ENCODE measurements at regions not wholly inside any gene's neighbourhood (a gene's known extent, or its start where the extent isn't known, plus 50 kb on each side); places are given as distances from the start of the nearest gene placed in this dataset.

DNA sequence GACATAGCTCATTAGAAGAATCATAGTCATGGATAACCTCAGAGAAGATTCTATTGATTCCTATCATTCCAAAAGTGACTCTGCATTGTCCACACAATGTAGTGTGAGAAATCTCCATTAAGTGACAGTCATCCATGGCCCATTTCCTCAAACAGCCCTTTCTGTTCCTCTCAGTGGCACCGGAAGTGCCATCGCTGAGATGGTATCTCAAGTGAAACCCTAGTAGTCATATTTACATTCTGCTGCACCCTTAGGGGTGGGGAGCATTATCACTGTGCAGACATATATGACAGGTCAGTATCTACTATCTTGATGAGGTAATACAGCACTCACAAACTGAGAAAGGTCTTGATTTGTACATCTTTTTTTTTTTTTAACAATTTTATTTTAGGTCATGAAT, 55.4 kb upstream of the MIER3 start:
- Histone ChIP-seq H4K20me1 (ENCODE audit: insufficient read depth) (no peaks in the 10 kb centered on the region), H3K27ac (ENCODE audit: low read length) (no peak overlapping the region), H3K4me2 (ENCODE audit: low read length) (no peak overlapping the region), H3K79me2 (replicated peaks; ENCODE audit: insufficient read depth, low read length) (no peaks in the 10 kb centered on the region), H3K9ac (ENCODE audit: low read length) (no peak overlapping the region), H3K27me3 (ENCODE audit: insufficient read depth, low read depth, low read length) (no peaks in the 10 kb centered on the region), H3K9me3 (ENCODE audit: low read length) (no peaks in the 10 kb centered on the region), H3K4me3 (ENCODE audit: low read length) (no peak overlapping the region), H2AFZ (ENCODE audit: low read depth, low read length) (no peak overlapping the region), H3K9me2 (ENCODE audit: insufficient read depth, low read length) (no peaks in the 10 kb centered on the region), H3K36me3 (ENCODE audit: insufficient read depth, low read length) (no peaks in the 10 kb centered on the region), H3F3A (ENCODE audit: insufficient read depth, low read length, poor library complexity, severe bottlenecking) (no peaks in the 10 kb centered on the region)
- TF ChIP-seq SMC3 (conservative IDR thresholded peaks at IDR 0.05; ENCODE audit: poor library complexity) (no peak), MXI1 (conservative IDR thresholded peaks at IDR 0.05; ENCODE audit: poor library complexity, severe bottlenecking) (no peak), EP300 (conservative IDR thresholded peaks at IDR 0.05; ENCODE audit: poor library complexity, severe bottlenecking) (no peak), EZH2 (IDR thresholded peaks at IDR 0.05; ENCODE audit: borderline replicate concordance, insufficient read depth, low read length, poor library complexity, severe bottlenecking) (no peak), POLR2AphosphoS5 (IDR thresholded peaks at IDR 0.05) (no peak), RAD21 (conservative IDR thresholded peaks at IDR 0.05) (no peak), TAF1 (IDR thresholded peaks at IDR 0.05; ENCODE audit: low read depth) (no peak)
- TF ChIP-seq, protein P1, sequence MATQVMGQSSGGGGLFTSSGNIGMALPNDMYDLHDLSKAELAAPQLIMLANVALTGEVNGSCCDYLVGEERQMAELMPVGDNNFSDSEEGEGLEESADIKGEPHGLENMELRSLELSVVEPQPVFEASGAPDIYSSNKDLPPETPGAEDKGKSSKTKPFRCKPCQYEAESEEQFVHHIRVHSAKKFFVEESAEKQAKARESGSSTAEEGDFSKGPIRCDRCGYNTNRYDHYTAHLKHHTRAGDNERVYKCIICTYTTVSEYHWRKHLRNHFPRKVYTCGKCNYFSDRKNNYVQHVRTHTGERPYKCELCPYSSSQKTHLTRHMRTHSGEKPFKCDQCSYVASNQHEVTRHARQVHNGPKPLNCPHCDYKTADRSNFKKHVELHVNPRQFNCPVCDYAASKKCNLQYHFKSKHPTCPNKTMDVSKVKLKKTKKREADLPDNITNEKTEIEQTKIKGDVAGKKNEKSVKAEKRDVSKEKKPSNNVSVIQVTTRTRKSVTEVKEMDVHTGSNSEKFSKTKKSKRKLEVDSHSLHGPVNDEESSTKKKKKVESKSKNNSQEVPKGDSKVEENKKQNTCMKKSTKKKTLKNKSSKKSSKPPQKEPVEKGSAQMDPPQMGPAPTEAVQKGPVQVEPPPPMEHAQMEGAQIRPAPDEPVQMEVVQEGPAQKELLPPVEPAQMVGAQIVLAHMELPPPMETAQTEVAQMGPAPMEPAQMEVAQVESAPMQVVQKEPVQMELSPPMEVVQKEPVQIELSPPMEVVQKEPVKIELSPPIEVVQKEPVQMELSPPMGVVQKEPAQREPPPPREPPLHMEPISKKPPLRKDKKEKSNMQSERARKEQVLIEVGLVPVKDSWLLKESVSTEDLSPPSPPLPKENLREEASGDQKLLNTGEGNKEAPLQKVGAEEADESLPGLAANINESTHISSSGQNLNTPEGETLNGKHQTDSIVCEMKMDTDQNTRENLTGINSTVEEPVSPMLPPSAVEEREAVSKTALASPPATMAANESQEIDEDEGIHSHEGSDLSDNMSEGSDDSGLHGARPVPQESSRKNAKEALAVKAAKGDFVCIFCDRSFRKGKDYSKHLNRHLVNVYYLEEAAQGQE (IDR thresholded peaks at IDR 0.05; ENCODE audit: borderline replicate concordance): no peak
- TF ChIP-seq, protein P2, sequence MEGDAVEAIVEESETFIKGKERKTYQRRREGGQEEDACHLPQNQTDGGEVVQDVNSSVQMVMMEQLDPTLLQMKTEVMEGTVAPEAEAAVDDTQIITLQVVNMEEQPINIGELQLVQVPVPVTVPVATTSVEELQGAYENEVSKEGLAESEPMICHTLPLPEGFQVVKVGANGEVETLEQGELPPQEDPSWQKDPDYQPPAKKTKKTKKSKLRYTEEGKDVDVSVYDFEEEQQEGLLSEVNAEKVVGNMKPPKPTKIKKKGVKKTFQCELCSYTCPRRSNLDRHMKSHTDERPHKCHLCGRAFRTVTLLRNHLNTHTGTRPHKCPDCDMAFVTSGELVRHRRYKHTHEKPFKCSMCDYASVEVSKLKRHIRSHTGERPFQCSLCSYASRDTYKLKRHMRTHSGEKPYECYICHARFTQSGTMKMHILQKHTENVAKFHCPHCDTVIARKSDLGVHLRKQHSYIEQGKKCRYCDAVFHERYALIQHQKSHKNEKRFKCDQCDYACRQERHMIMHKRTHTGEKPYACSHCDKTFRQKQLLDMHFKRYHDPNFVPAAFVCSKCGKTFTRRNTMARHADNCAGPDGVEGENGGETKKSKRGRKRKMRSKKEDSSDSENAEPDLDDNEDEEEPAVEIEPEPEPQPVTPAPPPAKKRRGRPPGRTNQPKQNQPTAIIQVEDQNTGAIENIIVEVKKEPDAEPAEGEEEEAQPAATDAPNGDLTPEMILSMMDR (IDR thresholded peaks at IDR 0.05; ENCODE audit: poor library complexity, severe bottlenecking): no peak

DNA sequence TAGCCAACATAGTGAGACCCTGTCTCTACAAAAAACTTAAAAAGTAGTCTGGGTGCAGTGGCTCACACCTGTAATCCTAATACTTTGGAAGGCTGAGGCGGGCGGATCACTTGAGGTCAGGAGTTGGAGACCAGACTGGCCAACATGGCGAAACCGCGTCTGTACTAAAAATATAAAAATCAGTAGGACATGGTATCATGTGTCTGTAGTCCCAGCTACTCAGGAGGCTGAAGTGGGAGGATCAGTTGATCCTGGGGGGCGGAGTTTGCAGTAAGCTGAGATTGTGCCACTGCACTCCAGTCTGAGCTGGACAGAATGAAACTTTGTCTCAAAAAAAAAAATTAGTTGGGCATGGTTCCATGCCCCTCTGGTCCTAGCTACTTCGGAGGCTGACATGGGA, 57.9 kb upstream of the MIER3 start:
- Histone ChIP-seq H3K4me3 (ENCODE audit: low read length) (no peak overlapping the region), H3K27ac (ENCODE audit: low read length) (no peak overlapping the region), H4K20me1 (ENCODE audit: insufficient read depth) (no peaks in the 10 kb centered on the region), H2AFZ (ENCODE audit: low read depth, low read length) (no peak overlapping the region), H3K9me2 (ENCODE audit: insufficient read depth, low read length) (no peaks in the 10 kb centered on the region), H3K4me2 (ENCODE audit: low read length) (no peak overlapping the region), H3K27me3 (ENCODE audit: insufficient read depth, low read depth, low read length) (no peaks in the 10 kb centered on the region), H3F3A (ENCODE audit: insufficient read depth, low read length, poor library complexity, severe bottlenecking) (no peaks in the 10 kb centered on the region), H3K9ac (ENCODE audit: low read length) (no peak overlapping the region), H3K79me2 (replicated peaks; ENCODE audit: insufficient read depth, low read length) (no peaks in the 10 kb centered on the region), H3K36me3 (ENCODE audit: insufficient read depth, low read length) (no peaks in the 10 kb centered on the region), H3K9me3 (ENCODE audit: low read length) (no peaks in the 10 kb centered on the region)
- no peak for TF ChIP-seq POLR2AphosphoS5 (IDR thresholded peaks at IDR 0.05)
- TF ChIP-seq EP300 (conservative IDR thresholded peaks at IDR 0.05; ENCODE audit: poor library complexity, severe bottlenecking): no peak
- TF ChIP-seq SMC3 (conservative IDR thresholded peaks at IDR 0.05; ENCODE audit: poor library complexity): no peak
- TF ChIP-seq TAF1 (IDR thresholded peaks at IDR 0.05; ENCODE audit: low read depth): no peak
- TF ChIP-seq, protein P1 (IDR thresholded peaks at IDR 0.05; ENCODE audit: borderline replicate concordance): no peak
- TF ChIP-seq, protein P2 (IDR thresholded peaks at IDR 0.05; ENCODE audit: poor library complexity, severe bottlenecking): no peak
- TF ChIP-seq MXI1 (conservative IDR thresholded peaks at IDR 0.05; ENCODE audit: poor library complexity, severe bottlenecking): no peak
- TF ChIP-seq RAD21 (conservative IDR thresholded peaks at IDR 0.05): no peak
- TF ChIP-seq EZH2 (IDR thresholded peaks at IDR 0.05; ENCODE audit: borderline replicate concordance, insufficient read depth, low read length, poor library complexity, severe bottlenecking): no peak
